HG03565 (cell line): ENCODE measurements at regions not wholly inside any gene's neighbourhood (a gene's known extent, or its start where the extent isn't known, plus 50 kb on each side); places are given as distances from the start of the nearest gene placed in this dataset.

Experiments
- ATAC-seq: cut with Tn5 transposase; IDR thresholded peaks from one replicate; pipeline ENCODE4 v1.9.1; 2021; ENCODE audit warnings: mild to moderate bottlenecking, moderate library complexity; ENCODE audit not compliant: unreplicated experiment

DNA sequence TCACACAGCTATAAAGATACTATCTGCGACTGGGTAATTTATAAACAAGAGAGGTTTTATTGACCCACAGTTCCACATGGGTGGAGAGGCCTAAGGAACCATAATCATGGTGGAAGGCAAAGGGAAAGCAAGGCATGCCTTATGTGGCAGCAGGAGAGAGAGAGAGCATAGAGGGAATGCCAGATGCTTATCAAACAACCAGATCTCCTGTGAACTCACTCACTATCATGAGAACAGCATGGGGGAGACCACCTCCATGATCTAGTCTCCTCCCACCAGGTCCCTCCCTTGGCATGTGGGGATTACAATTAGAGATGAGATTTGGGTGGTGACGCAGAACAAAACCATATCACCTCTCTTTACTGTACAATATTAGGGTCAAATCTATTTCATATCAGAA lies 1101.6 kb upstream of the RAG2 start:
- no peak for ATAC-seq

GRCh38 chr11:37695283-37695682 lies 1097.2 kb upstream of the RAG2 start:
- ATAC-seq, result no peak

GRCh38 chr11:37689951-37690350 lies 1091.9 kb upstream of the RAG2 start:
- no peak for ATAC-seq

- ATAC-seq, result no peak
These were observed 1090.4 kb upstream of the RAG2 start for GRCh38 chr11:37688456-37688855.

- no peak for ATAC-seq
These were observed 1089.1 kb upstream of the RAG2 start for GRCh38 chr11:37687130-37687529.

DNA sequence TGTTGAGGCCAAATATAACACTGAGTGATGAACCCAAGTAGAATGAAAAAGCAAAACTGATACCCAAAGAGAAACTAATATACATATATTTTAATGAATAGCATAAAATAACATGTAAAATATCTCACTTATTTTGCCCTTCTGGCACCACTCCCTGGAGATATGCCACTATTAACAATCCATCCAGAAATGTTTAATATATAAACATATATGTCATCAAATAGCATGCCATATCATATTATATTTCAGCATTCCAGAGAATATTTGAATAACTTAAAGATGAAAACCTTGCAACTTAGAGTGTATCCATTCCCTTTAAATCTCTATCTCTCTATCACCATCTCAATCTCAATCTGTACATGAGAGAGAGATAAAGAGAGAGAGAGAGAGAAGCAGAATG lies 1073.3 kb upstream of the RAG2 start:
- no peak for ATAC-seq

DNA sequence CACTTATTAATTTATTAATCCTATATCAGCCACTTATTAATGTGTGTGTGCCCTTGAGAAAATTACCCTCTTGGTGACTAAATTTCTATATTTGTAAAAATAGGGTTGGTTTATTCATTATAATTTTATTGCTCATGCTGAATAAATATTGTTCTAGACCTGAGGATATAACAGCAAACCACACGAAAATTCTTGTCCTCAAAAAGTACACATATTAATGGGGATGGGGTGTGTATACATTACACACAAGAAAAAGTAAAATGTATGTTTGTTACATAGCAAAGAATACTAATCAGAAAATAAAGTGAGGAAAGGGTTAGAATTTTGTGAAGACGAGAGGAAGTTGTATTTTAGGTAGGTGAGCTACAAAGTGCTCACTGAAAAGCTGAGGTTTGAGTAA lies 1068.9 kb upstream of the RAG2 start:
- no peak for ATAC-seq

DNA sequence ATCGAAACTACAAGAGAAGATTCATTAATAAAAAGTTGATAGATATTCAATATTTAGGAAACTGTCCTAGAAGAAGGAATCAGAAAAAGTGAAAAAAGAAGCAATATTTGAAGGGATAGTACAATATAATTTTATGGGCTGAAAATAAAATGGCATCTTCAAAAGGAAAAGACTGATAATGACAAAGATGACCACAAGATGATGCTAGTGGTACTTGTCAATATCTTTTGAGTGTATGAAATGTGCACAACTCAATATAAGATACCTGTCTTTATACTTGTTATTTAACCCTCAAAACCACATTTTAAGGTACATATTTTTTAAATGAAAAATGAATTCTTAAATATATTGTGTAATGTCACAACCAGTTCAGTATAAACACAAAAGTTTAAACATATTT lies 1059.6 kb upstream of the RAG2 start:
- ATAC-seq, result no peak

DNA sequence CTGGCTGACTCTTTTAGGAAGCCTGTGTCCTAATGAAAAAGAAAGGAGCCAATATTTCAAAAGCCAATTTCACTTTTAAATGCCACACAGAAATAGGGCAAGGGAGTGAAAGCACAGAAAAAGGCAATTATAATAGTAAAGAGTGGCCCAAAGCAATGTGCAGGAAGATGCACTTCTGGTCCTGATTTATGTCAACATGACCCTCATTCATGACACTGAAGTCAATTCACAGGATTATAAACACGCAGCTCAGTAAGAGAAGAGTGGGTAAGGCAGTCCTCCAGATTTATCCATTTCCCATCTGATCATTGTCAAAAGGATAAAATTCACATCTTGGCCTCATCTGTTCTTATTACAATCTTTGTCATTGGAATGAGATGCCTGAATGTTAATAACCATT lies 1049.7 kb upstream of the RAG2 start:
- no peak for ATAC-seq

- ATAC-seq, result no peak
These were observed 1045.9 kb upstream of the RAG2 start for GRCh38 chr11:37643968-37644367.

DNA sequence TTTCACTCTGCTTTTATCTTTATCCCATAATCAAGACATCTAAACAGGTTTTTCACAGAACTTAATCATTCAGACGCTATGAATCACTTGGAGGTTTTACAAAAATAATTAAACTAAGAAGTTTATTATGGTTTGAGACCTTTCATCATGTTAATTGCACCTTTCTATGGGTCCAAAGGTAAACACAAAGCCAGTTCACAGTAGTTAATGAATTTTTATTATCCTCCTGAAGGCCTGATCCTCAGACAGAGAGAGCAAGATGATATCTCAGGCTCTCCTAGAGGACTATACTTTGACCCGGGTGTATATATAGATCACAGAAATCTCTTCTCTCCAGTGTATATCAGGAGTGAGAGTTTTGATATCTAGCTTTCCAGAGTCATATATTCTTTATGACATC lies 1044.3 kb upstream of the RAG2 start:
- ATAC-seq, result no peak

GRCh38 chr11:37632748-37633147 lies 1034.7 kb upstream of the RAG2 start:
- ATAC-seq, result no peak

DNA sequence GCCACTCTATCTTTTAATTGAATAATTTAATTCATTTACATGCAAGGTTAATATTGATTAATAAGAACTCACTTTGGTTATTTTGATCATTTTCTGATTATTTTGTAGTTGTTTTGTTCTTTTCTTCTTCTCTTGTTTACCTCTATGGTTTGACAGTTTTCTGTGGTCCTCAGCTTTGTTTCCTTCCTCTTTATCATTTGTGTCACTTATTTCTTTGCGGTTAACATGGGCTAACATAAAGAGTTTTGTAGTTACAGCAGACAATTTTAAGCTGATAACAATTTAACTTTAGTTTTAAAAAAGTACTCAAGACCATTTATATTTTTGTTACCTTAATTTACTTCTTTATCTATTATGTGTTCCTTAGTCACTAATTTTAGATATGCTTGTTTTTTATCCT lies 1032.8 kb upstream of the RAG2 start:
- ATAC-seq, result no peak

- no peak for ATAC-seq
These were observed 1025.7 kb upstream of the RAG2 start for GRCh38 chr11:37623778-37624177.

DNA sequence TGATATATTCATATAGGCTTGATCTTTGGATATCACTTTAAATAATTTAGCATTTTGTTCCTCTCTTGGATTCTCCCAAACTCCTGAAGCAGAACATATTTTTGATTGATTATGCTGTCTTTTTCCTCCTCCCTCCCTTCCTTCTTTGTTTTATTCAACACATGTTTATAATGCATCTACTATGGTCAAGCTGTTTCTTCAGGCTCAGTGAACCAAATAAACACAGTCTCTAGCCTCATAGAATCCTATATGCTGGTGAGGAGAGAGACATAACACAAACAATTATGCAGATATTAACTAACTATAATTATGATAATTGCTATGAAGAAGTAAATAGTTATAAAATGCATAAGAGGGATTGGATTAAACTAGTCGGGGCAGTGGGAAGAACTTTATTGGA lies 1023.6 kb upstream of the RAG2 start:
- no peak for ATAC-seq

GRCh38 chr11:37616291-37616690 lies 1018.3 kb upstream of the RAG2 start:
- no peak for ATAC-seq

- no peak for ATAC-seq
These were observed 1015.0 kb upstream of the RAG2 start for GRCh38 chr11:37613031-37613430.

GRCh38 chr11:37612146-37612545 lies 1014.1 kb upstream of the RAG2 start:
- no peak for ATAC-seq

DNA sequence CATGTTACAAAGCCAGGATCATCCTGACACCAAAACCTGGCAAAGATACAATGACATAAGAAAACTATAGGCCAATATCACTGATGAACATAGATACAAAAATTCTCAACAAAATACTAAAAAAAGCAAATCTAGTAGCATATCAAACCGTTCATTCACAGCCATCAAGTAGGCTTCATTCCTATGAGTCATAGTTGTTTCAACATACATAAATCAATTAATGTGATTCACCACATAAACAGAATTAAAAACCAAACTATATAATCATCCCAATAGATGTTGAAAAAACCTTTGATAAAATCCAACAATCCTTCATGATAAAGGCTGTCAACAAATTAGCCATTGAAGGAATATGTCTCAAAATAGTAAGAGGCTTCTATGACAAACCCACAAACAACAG lies 1007.2 kb upstream of the RAG2 start:
- no peak for ATAC-seq

DNA sequence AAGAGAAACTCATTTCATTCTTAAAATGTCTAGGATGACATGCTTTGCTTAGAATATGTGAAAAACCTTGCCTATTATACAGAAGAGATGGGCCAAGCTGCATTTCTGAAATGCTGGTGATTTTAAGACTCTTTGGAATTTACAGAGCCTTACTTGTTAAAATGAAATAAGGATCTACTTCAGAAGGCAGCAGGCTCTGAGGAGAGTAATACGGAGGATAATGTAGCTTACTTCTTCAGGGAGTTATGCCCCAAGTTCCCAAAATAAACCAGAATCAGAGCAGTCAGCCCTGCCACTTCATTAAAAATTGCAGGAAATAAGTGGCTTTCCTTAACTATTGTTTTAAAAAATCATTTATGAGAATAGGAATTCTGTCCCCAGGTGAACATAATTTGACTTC lies 1000.3 kb upstream of the RAG2 start:
- ATAC-seq, result no peak

DNA sequence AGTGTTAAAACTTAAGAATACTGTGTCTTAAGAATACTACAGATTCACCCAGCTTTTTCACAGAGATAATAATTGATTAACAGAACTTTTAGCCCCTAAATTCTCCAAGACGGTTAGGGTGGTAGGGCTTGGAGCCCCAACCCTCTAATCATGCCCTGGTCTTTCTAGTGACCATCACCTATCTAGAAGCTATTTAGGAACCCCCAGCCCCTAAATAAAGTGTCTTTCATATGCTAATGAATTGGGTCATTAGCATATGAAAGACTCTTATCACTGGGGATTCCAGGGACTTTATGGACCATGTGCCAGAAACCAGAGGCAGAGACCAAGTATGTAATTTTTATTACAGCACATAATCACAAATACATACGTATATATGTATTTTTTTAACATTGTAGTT lies 999.7 kb upstream of the RAG2 start:
- no peak for ATAC-seq

GRCh38 chr11:37595845-37596244 lies 997.8 kb upstream of the RAG2 start:
- no peak for ATAC-seq

DNA sequence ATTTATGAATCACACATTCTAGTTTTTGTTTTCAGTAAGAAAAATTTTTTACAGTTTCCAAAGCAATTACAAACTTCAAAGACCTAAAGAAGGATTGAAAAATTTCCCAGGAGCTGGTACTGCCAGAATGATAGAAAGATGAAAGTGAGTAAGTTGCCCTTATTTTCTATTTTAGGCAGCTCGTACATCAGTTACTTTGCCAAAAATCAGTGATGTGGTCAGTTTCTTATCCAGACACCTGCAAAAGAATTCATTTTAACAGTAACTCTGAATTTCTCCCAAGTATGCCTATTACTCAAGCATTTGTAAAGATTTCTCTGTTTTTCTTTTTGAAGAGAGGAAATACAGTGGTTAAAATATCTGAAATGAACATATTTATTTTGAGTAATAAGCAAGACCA lies 976.3 kb upstream of the RAG2 start:
- ATAC-seq, result no peak
